ENCODE measurements at regions not wholly inside any gene's neighbourhood (a gene's known extent, or its start where the extent isn't known, plus 50 kb on each side); places are given as distances from the start of the nearest gene placed in this dataset.

- CTCF ChIA-PET (ENCODE audit: low intra/inter-chr PET ratio, low total read pairs), result no interaction called here
Measured at GRCh38 chr21:36551321-36551720, 71.4 kb upstream of the CLDN14 start.

More at GRCh38 chr21:36551321-36551720, 71.4 kb upstream of the CLDN14 start:
- no peak for TF ChIP-seq SMAD1 (CRISPR knock-in tag; IDR thresholded peaks at IDR 0.05; ENCODE audit: borderline replicate concordance, low read depth)
- TF ChIP-seq ZNF335 (CRISPR knock-in tag; IDR thresholded peaks at IDR 0.05), result no peak
- no peak for TF ChIP-seq U2AF1 (optimal IDR thresholded peaks at IDR 0.05; ENCODE audit: low read depth, low read length)
- TF ChIP-seq IKZF4 (CRISPR knock-in tag; IDR thresholded peaks at IDR 0.05; ENCODE audit: borderline replicate concordance, low read depth, not compliant biosample characterization), result no peak
- TF ChIP-seq SRSF1 (optimal IDR thresholded peaks at IDR 0.05; ENCODE audit: low read depth, low read length), result no peak
- TF ChIP-seq HOMEZ (CRISPR knock-in tag; IDR thresholded peaks at IDR 0.05; ENCODE audit: low read depth), result no peak
- TF ChIP-seq TRIM24 (CRISPR knock-in tag; IDR thresholded peaks at IDR 0.05), result no peak
- no peak for TF ChIP-seq ZNF879 (CRISPR knock-in tag; IDR thresholded peaks at IDR 0.05)
- TF ChIP-seq FOXJ3 (CRISPR knock-in tag; IDR thresholded peaks at IDR 0.05; ENCODE audit: borderline replicate concordance), result no peak
- 6% methylated on average over 4 of the region's 4 CpGs for WGBS (ENCODE audit: low lambda C conversion rate)
- Histone ChIP-seq H3K36me3 (replicated peaks in 1 of 2; ENCODE audit: control insufficient read depth in 1 of 2, insufficient read depth in 2 of 2, low read length in 2 of 2) (no peaks in the 10 kb centered on the region), H3K9me3 (ENCODE audit: low read length) (no peaks in the 10 kb centered on the region), H4K20me1 (ENCODE audit: insufficient read depth, low read length) (no peaks in the 10 kb centered on the region), H2AFZ (ENCODE audit: low read length) (no peak overlapping the region), H3K4me1 (ENCODE audit: insufficient read depth, low read length) (peaks cover under 1% of the 10 kb centered on the region; the same call in 1 of the 2 replicates), H3K9ac (ENCODE audit: insufficient read depth, low read depth, low read length) (no peak overlapping the region), H3K27me3 (ENCODE audit: control insufficient read depth in 1 of 2, insufficient read depth in 2 of 2, low read length in 2 of 2) (peaks cover 1 to 38% of the 10 kb centered on the region in 2 experiments; a peak in 3 of 5 replicates), H3K79me2 (ENCODE audit: insufficient read depth, low read length) (no peaks in the 10 kb centered on the region), H3K4me3 (replicated peaks in 1 of 3; ENCODE audit: insufficient read depth in 1 of 3, low read depth in 2 of 3, low read length in 3 of 3) (no peak overlapping the region), H3K4me2 (ENCODE audit: low read depth, low read length) (no peak overlapping the region), H3K27ac (ENCODE audit: extremely low read length, insufficient read depth, low read length) (no peak overlapping the region)
- BruUV-seq (replicated peaks), result no TSS peak
- in situ Hi-C loops (cut with HindIII; ENCODE audit: extremely low pct_ligation_motif_present, low pct_unique_long_range_greater_than_20kb) (no loop called here), intact Hi-C loops (cut with micrococcal nuclease; ENCODE audit: unreplicated experiment) (no loop called here)
- ATAC-seq, result no peak
- no peak for FAIRE-seq
- POLR2A ChIA-PET, result interaction anchor here (0.5 kb wide), 1 partner anchor 196 kb away, joined by 3 read pairs; no protein-coding TSS in a partner anchor
- no peak for DNase-seq (ENCODE audit: low spot score)

All from HepG2 (cell line).